ENCODE measurements at regions not wholly inside any gene's neighbourhood (a gene's known extent, or its start where the extent isn't known, plus 50 kb on each side); places are given as distances from the start of the nearest gene placed in this dataset.
A peak's percentile ranks its signal among the peaks of the same experiment; 100 is the strongest.

DNA sequence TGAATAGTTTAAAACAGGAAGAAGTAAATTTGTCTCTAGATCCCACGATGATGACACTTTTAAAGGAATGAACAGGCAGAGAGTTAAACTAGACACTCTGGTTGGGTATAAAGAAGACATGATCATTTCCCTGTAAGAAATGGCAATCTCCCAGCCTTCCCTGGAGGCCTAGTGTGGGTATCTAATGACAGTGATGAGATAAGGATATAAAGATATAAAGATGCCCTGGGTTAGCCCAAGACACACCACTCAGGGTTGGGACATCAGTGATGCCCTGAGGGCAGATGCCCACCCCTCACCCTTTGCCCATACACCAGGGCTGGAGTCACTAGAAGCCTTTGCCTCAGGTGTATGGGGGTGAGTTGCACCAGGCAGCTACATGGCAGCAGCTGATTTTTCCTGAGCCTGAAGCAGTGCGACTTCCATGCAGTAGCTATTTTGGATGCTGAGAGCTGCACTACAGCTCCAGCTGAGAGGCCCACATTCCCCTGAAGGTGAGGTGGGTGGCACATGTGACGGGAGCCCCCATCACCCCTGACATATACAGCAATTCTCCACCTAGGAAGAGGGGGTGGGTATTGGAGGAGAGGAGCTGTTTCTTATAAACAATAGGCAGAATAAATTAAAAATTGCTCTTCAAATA is 177.5 kb downstream of the NDFIP2 start:
- Histone ChIP-seq H3K36me3 (ENCODE audit: control insufficient read depth, insufficient read depth, low read length) (no peaks in the 10 kb centered on the region), H3K4me3 (ENCODE audit: low read depth, low read length) (no peak overlapping the region), H3K27me3 (ENCODE audit: control insufficient read depth, insufficient read depth, low read length) (no peaks in the 10 kb centered on the region)
- TF ChIP-seq, protein P1, sequence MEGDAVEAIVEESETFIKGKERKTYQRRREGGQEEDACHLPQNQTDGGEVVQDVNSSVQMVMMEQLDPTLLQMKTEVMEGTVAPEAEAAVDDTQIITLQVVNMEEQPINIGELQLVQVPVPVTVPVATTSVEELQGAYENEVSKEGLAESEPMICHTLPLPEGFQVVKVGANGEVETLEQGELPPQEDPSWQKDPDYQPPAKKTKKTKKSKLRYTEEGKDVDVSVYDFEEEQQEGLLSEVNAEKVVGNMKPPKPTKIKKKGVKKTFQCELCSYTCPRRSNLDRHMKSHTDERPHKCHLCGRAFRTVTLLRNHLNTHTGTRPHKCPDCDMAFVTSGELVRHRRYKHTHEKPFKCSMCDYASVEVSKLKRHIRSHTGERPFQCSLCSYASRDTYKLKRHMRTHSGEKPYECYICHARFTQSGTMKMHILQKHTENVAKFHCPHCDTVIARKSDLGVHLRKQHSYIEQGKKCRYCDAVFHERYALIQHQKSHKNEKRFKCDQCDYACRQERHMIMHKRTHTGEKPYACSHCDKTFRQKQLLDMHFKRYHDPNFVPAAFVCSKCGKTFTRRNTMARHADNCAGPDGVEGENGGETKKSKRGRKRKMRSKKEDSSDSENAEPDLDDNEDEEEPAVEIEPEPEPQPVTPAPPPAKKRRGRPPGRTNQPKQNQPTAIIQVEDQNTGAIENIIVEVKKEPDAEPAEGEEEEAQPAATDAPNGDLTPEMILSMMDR (IDR thresholded peaks at IDR 0.05; ENCODE audit: insufficient read depth, low read length, poor library complexity, severe bottlenecking) = no peak
- DNase-seq (ENCODE audit: low read depth) = no peak

DNA sequence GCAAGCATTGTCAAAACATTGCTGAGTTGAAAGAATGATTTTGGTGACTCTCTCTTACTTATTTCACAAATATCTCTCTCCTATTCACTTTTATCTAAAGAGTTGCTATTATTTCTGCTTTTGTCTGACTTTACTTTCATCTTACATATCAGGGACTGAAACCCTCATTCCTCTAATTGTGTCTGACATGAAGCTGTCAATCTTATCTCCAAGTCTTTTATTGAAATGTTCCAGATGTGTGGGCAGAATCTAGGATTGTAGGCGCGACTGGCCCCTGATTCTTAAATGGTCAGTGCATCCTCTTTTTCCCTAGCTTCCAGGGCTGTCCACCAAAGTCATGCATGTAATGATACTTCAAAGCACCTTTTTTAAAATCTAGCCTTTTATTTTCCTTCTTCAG is 174.6 kb downstream of the NDFIP2 start:
- H3K27me3 ChIP-seq (ENCODE audit: control insufficient read depth, insufficient read depth, low read length) = no peaks in the 10 kb centered on the region
- no peaks in the 10 kb centered on the region for H3K36me3 ChIP-seq (ENCODE audit: control insufficient read depth, insufficient read depth, low read length)
- H3K4me3 ChIP-seq (ENCODE audit: low read depth, low read length) = no peak overlapping the region
- no peak for DNase-seq (ENCODE audit: low read depth)
- TF ChIP-seq, protein P1 (IDR thresholded peaks at IDR 0.05; ENCODE audit: insufficient read depth, low read length, poor library complexity, severe bottlenecking) = no peak

DNA sequence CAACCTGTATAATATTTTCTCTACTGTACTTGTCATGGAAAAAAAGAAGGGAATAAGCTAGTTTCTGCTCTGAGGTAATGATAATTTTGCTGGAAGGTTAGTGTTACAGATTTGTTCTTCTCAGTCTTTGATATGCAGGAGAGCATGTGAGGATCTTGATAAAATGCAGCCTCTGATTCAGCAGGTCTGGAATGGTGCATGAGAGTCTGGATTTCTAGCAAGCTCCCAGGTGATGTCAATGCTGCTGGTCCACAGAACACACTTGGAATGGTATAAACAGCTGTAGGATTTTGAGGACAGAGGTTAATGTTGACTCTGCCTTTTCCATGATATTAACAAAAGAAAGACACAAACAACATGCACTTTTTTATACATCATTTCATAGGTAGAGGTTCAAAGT is 173.6 kb downstream of the NDFIP2 start:
- DNase-seq (ENCODE audit: low read depth) = no peak
- Histone ChIP-seq H3K4me3 (ENCODE audit: low read depth, low read length) (no peak overlapping the region), H3K36me3 (ENCODE audit: control insufficient read depth, insufficient read depth, low read length) (no peaks in the 10 kb centered on the region), H3K27me3 (ENCODE audit: control insufficient read depth, insufficient read depth, low read length) (no peaks in the 10 kb centered on the region)
- TF ChIP-seq, protein P1 (IDR thresholded peaks at IDR 0.05; ENCODE audit: insufficient read depth, low read length, poor library complexity, severe bottlenecking) = no peak

DNA sequence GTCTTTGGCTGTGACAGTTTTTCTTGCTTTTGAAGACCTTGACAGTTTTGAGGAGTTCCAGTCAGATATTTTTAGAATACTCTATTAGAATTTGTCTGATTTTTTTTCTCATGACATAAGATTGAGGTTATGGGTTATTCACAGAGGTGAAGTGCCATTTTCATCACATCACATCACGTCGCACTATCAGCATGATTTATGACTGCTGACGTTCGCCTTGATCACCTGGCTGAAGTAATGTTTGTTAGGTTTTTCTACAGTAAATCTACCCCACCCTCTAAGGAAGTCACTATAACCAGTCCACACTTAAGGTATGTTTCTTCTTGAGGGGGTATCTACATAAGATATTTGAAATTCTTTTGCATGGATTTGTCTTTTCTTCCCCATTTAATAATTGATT is 169.7 kb downstream of the NDFIP2 start:
- TF ChIP-seq, protein P1 (IDR thresholded peaks at IDR 0.05; ENCODE audit: insufficient read depth, low read length, poor library complexity, severe bottlenecking) = no peak
- H3K27me3 ChIP-seq (ENCODE audit: control insufficient read depth, insufficient read depth, low read length) = no peaks in the 10 kb centered on the region
- no peak overlapping the region for H3K4me3 ChIP-seq (ENCODE audit: low read depth, low read length)
- no peaks in the 10 kb centered on the region for H3K36me3 ChIP-seq (ENCODE audit: control insufficient read depth, insufficient read depth, low read length)
- no peak for DNase-seq (ENCODE audit: low read depth)

DNA sequence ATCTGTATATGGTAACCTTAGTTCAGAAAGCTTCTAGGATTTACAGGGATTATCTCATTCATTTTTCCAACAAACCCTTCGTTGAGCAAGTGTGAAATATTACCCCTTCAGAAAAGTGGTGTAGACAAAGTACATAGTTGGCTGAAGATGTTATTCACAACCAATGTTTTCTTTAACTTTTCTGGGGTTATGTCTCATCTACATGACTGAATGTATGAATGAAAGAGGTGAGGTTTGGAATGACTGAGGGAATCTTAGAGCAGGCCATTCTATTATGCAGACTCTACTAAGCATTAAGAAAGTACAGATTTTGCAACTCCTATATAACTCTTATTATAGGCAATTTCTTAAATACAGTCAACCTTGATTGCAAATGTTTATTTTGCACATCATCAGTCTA is 167.2 kb downstream of the NDFIP2 start:
- TF ChIP-seq, protein P1 (IDR thresholded peaks at IDR 0.05; ENCODE audit: insufficient read depth, low read length, poor library complexity, severe bottlenecking) = no peak

DNA sequence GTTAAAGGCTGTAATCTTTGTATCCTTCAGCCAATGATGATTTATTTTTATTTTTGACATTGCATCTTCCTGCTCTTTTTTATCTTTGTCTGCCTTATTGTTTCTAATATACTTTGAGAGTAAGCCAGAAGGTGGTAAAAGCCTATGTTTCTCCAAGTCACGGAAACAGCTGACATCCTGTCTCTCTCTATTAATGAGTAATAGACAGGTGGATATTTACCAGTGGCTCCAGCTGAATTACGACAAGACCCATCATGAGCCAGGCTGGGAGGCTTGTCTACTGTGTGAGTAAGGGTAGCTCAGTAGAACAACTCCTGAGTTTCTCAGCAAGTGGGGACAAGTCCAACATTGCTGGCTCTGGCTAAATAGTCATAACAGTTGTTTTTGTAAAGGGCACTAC is 166.6 kb downstream of the NDFIP2 start:
- DNase-seq (ENCODE audit: low read depth) = peak; percentile 53
- Histone ChIP-seq H3K36me3 (ENCODE audit: control insufficient read depth, insufficient read depth, low read length) (no peaks in the 10 kb centered on the region), H3K4me3 (ENCODE audit: low read depth, low read length) (no peak overlapping the region), H3K27me3 (ENCODE audit: control insufficient read depth, insufficient read depth, low read length) (no peaks in the 10 kb centered on the region)
- TF ChIP-seq, protein P1 (IDR thresholded peaks at IDR 0.05; ENCODE audit: insufficient read depth, low read length, poor library complexity, severe bottlenecking) = no peak

More for the DNA sequence above, 167.2 kb downstream of the NDFIP2 start:
- no peaks in the 10 kb centered on the region for H3K27me3 ChIP-seq (ENCODE audit: control insufficient read depth, insufficient read depth, low read length)
- DNase-seq (ENCODE audit: low read depth) = no peak
- H3K4me3 ChIP-seq (ENCODE audit: low read depth, low read length) = no peak overlapping the region
- H3K36me3 ChIP-seq (ENCODE audit: control insufficient read depth, insufficient read depth, low read length) = no peaks in the 10 kb centered on the region
